HG02798 (cell line): ENCODE measurements at regions not wholly inside any gene's neighbourhood (a gene's known extent, or its start where the extent isn't known, plus 50 kb on each side); places are given as distances from the start of the nearest gene placed in this dataset.
"Not testable (repeated sequence)": the region's sequence is repeated elsewhere in the genome, so short reads cannot be mapped to it uniquely, and the experiment has no call there.

Experiments used
- ATAC-seq: cut with Tn5 transposase; IDR thresholded peaks from one replicate; pipeline ENCODE4 v1.9.1; 2021; ENCODE audit warnings: mild to moderate bottlenecking; ENCODE audit not compliant: unreplicated experiment, poor library complexity

GRCh38 chr9:81047280-81047679 is 642.1 kb downstream of the TLE1 start:
- no peak for ATAC-seq

GRCh38 chr9:81045658-81046057 is 643.7 kb downstream of the TLE1 start:
- ATAC-seq = no peak

- ATAC-seq = no peak
Observed at GRCh38 chr9:81037889-81038288, 651.5 kb downstream of the TLE1 start.

- ATAC-seq = no peak
Observed at GRCh38 chr9:81035601-81036000, 653.7 kb downstream of the TLE1 start.

GRCh38 chr9:81035171-81035570 is 654.2 kb downstream of the TLE1 start:
- ATAC-seq = no peak

GRCh38 chr9:81032831-81033230 is 656.5 kb downstream of the TLE1 start:
- no peak for ATAC-seq

- ATAC-seq = no peak
Observed at GRCh38 chr9:81032030-81032572, 657.2 kb downstream of the TLE1 start.

GRCh38 chr9:81031422-81032029 is 657.8 kb downstream of the TLE1 start:
- no peak for ATAC-seq

GRCh38 chr9:81030027-81030426 is 659.3 kb downstream of the TLE1 start:
- ATAC-seq = no peak

GRCh38 chr9:81028504-81028903 is 660.8 kb downstream of the TLE1 start:
- ATAC-seq = no peak

GRCh38 chr9:81022177-81022576 is 667.2 kb downstream of the TLE1 start:
- ATAC-seq = no peak

GRCh38 chr9:81014945-81015344 is 674.4 kb downstream of the TLE1 start:
- ATAC-seq = not testable (repeated sequence)

GRCh38 chr9:81013191-81013590 is 676.2 kb downstream of the TLE1 start:
- not testable (repeated sequence) for ATAC-seq

- ATAC-seq = no peak
Observed at GRCh38 chr9:81002906-81003305, 686.4 kb downstream of the TLE1 start.

- ATAC-seq = no peak
Observed at GRCh38 chr9:81002242-81002641, 687.1 kb downstream of the TLE1 start.

GRCh38 chr9:80995759-80996158 is 693.6 kb downstream of the TLE1 start:
- no peak for ATAC-seq

- no peak for ATAC-seq
Observed at GRCh38 chr9:80994892-80995291, 694.5 kb downstream of the TLE1 start.

- ATAC-seq = not testable (repeated sequence)
Observed at GRCh38 chr9:80985595-80985994, 703.8 kb downstream of the TLE1 start.

- ATAC-seq = no peak
Observed at GRCh38 chr9:80976403-80976802, 712.9 kb downstream of the TLE1 start.

- ATAC-seq = not testable (repeated sequence)
Observed at GRCh38 chr9:80970377-80970776, 719.0 kb downstream of the TLE1 start.

GRCh38 chr9:80968611-80969010 is 720.7 kb downstream of the TLE1 start:
- no peak for ATAC-seq

- ATAC-seq = no peak
Observed at GRCh38 chr9:80964914-80965313, 724.4 kb downstream of the TLE1 start.
